ENCODE measurements at regions not wholly inside any gene's neighbourhood (a gene's known extent, or its start where the extent isn't known, plus 50 kb on each side); places are given as distances from the start of the nearest gene placed in this dataset.

GRCh38 chr11:70543611-70544010, 145.3 kb downstream of the CTTN start:
- peaks cover 36% of the 10 kb centered on the region for H3K4me1 ChIP-seq (ENCODE audit: insufficient read depth, low read length, poor library complexity, severe bottlenecking)
- intact Hi-C loops (cut with micrococcal nuclease; ENCODE audit: unreplicated experiment): no loop called here
- no peak overlapping the region for H3K27ac ChIP-seq (ENCODE audit: low read depth, low read length, poor library complexity, severe bottlenecking)
- POLR2A ChIA-PET (ENCODE audit: low non-redundant PET): no interaction called here
- no peak overlapping the region for H3K4me3 ChIP-seq (ENCODE audit: low read depth, low read length, poor library complexity, severe bottlenecking)
- CTCF ChIA-PET: no interaction called here
- BruUV-seq (replicated peaks): no TSS peak
- H3K27me3 ChIP-seq (replicated peaks; ENCODE audit: insufficient read depth, low read depth, low read length, poor library complexity): no peaks in the 10 kb centered on the region
- no peak for DNase-seq (ENCODE audit: low spot score)
- TF ChIP-seq CTCF (conservative IDR thresholded peaks at IDR 0.05; ENCODE audit: low read depth, low read length) (no peak), EZH2 (IDR thresholded peaks at IDR 0.05; ENCODE audit: borderline replicate concordance, low read depth, low read length, poor library complexity, severe bottlenecking) (no peak)
- no peaks in the 10 kb centered on the region for H3K9me3 ChIP-seq (ENCODE audit: low read depth, low read length, poor library complexity, severe bottlenecking)
- no peaks in the 10 kb centered on the region for H3K36me3 ChIP-seq (ENCODE audit: insufficient read depth, low read length, poor library complexity, severe bottlenecking)

- no peak overlapping the region for H3K4me3 ChIP-seq (ENCODE audit: low read depth, low read length, poor library complexity, severe bottlenecking)
- H3K36me3 ChIP-seq (ENCODE audit: insufficient read depth, low read length, poor library complexity, severe bottlenecking): no peaks in the 10 kb centered on the region
- intact Hi-C loops (cut with micrococcal nuclease; ENCODE audit: unreplicated experiment): no loop called here
- ChIA-PET CTCF (no interaction called here), POLR2A (ENCODE audit: low non-redundant PET) (no interaction called here)
- H3K9me3 ChIP-seq (ENCODE audit: low read depth, low read length, poor library complexity, severe bottlenecking): no peaks in the 10 kb centered on the region
- DNase-seq (ENCODE audit: low spot score): no peak
- H3K27me3 ChIP-seq (replicated peaks; ENCODE audit: insufficient read depth, low read depth, low read length, poor library complexity): no peaks in the 10 kb centered on the region
- peaks cover 37% of the 10 kb centered on the region for H3K4me1 ChIP-seq (ENCODE audit: insufficient read depth, low read length, poor library complexity, severe bottlenecking)
- no TSS peak for BruUV-seq (replicated peaks)
- no peak overlapping the region for H3K27ac ChIP-seq (ENCODE audit: low read depth, low read length, poor library complexity, severe bottlenecking)
- TF ChIP-seq EZH2 (IDR thresholded peaks at IDR 0.05; ENCODE audit: borderline replicate concordance, low read depth, low read length, poor library complexity, severe bottlenecking) (no peak), CTCF (conservative IDR thresholded peaks at IDR 0.05; ENCODE audit: low read depth, low read length) (no peak)
These were observed 145.9 kb downstream of the CTTN start for GRCh38 chr11:70544067-70544773.

GRCh38 chr11:70544774-70545609, 146.7 kb downstream of the CTTN start:
- H3K4me3 ChIP-seq (ENCODE audit: low read depth, low read length, poor library complexity, severe bottlenecking): no peak overlapping the region
- peaks cover 37% of the 10 kb centered on the region for H3K4me1 ChIP-seq (ENCODE audit: insufficient read depth, low read length, poor library complexity, severe bottlenecking)
- H3K27me3 ChIP-seq (replicated peaks; ENCODE audit: insufficient read depth, low read depth, low read length, poor library complexity): no peaks in the 10 kb centered on the region
- intact Hi-C loops (cut with micrococcal nuclease; ENCODE audit: unreplicated experiment): no loop called here
- BruUV-seq (replicated peaks): no TSS peak
- no peaks in the 10 kb centered on the region for H3K9me3 ChIP-seq (ENCODE audit: low read depth, low read length, poor library complexity, severe bottlenecking)
- no peak overlapping the region for H3K27ac ChIP-seq (ENCODE audit: low read depth, low read length, poor library complexity, severe bottlenecking)
- no peaks in the 10 kb centered on the region for H3K36me3 ChIP-seq (ENCODE audit: insufficient read depth, low read length, poor library complexity, severe bottlenecking)
- TF ChIP-seq CTCF (conservative IDR thresholded peaks at IDR 0.05; ENCODE audit: low read depth, low read length) (no peak), EZH2 (IDR thresholded peaks at IDR 0.05; ENCODE audit: borderline replicate concordance, low read depth, low read length, poor library complexity, severe bottlenecking) (no peak)
- DNase-seq (ENCODE audit: low spot score): no peak
- ChIA-PET CTCF (no interaction called here), POLR2A (ENCODE audit: low non-redundant PET) (no interaction called here)

All from A673 (cell line).